ENCODE measurements at regions not wholly inside any gene's neighbourhood (a gene's known extent, or its start where the extent isn't known, plus 50 kb on each side); places are given as distances from the start of the nearest gene placed in this dataset.

DNA sequence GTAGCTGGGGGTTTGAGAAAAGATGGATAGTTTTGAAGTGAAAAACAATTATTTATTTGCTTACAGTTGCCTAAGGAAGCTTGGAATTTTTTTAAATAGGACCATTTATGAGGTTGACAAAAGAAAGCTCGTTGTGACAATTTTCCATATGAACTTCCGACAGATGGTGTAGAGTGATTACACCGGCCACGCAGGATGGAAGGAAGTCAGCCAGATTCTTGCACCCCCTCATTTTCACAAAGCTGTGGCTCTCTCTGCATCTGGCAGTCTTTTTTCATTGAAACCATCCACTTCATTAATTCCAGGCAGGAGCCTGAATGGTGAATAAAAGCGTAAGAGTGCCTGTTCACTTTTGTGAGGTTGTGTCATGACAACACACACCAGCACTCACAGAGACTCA, 1284.1 kb downstream of the AACS start:
- TF ChIP-seq CTCF (IDR thresholded peaks at IDR 0.05 in 4 of 5, conservative IDR thresholded peaks at IDR 0.05 in 1 of 5), result no peak
- no peak for TF ChIP-seq POLR2A (IDR thresholded peaks at IDR 0.05)

Measured in gastrocnemius medialis (tissue), 4 donors.